Stimulated activated naive CD8-positive, alpha-beta T cell treated with anti-CD3 and anti-CD28 coated beads, Interleukin-15, amount 100 ng/mL, for 72 hours (primary cell): ENCODE measurements at regions not wholly inside any gene's neighbourhood (a gene's known extent, or its start where the extent isn't known, plus 50 kb on each side); places are given as distances from the start of the nearest gene placed in this dataset.

Source experiments
- ATAC-seq: fragments of 150-1000 bp; cut with Tn5 transposase; 2 replicates; pipeline ENCODE4 v1.10.0; 2021; ENCODE audit warnings: mild to moderate bottlenecking, moderate library complexity
- DNase-seq, 2 donors: peaks; one replicate each; pipeline ENCODE4 v3.0.0; 2021 to 2022
- H3K27ac Mint-ChIP-seq, 2 donors: one replicate each; pipeline ENCODE4 v1.8.0; 2022; ENCODE audit warnings: mild to moderate bottlenecking in 2 of 2, mixed read lengths in 2 of 2, moderate library complexity in 2 of 2
- H3K27me3 Mint-ChIP-seq: one replicate; pipeline ENCODE4 v1.8.0; 2022; ENCODE audit warnings: mixed read lengths
- H3K4me1 Mint-ChIP-seq: one replicate; pipeline ENCODE4 v1.8.0; 2022; ENCODE audit warnings: mild to moderate bottlenecking, mixed read lengths
- H3K4me3 Mint-ChIP-seq, 2 donors: one replicate each; pipeline ENCODE4 v1.8.0; 2022; ENCODE audit warnings: mild to moderate bottlenecking in 2 of 2, mixed read lengths in 2 of 2, moderate library complexity in 1 of 2
- H3K9me3 Mint-ChIP-seq, 2 donors: one replicate each; pipeline ENCODE4 v1.8.0; 2022; ENCODE audit warnings: mixed read lengths in 2 of 2

DNA sequence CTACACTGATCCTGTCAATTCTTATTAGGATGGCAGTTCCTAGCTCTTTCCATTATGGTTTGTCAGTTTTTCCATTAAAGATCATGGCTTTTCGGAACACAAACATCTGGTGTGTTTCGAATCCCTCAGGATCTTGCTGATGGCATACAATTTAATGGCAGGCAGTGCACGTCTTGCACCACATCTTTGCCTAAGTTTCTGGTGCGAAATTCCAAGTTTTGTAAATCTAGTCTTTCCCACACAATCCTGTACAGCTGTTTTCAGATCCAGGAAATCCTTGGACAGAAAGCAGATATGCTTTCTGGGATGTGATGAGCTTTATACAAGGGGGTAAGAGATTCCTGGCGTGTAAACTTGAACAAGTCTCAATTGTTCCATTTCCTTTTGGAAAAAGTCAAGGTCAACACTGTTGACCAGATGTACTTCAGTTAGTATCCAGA, 224.3 kb upstream of the PHYHIPL start:
- H3K4me1 Mint-ChIP-seq = no peaks in the 10 kb centered on the region
- peaks cover 9% of the 10 kb centered on the region for H3K27me3 Mint-ChIP-seq
- no peak overlapping the region for H3K27ac Mint-ChIP-seq
- H3K9me3 Mint-ChIP-seq = no peaks in the 10 kb centered on the region
- H3K4me3 Mint-ChIP-seq = no peak overlapping the region
- DNase-seq = no peak
- ATAC-seq = no peak

DNA sequence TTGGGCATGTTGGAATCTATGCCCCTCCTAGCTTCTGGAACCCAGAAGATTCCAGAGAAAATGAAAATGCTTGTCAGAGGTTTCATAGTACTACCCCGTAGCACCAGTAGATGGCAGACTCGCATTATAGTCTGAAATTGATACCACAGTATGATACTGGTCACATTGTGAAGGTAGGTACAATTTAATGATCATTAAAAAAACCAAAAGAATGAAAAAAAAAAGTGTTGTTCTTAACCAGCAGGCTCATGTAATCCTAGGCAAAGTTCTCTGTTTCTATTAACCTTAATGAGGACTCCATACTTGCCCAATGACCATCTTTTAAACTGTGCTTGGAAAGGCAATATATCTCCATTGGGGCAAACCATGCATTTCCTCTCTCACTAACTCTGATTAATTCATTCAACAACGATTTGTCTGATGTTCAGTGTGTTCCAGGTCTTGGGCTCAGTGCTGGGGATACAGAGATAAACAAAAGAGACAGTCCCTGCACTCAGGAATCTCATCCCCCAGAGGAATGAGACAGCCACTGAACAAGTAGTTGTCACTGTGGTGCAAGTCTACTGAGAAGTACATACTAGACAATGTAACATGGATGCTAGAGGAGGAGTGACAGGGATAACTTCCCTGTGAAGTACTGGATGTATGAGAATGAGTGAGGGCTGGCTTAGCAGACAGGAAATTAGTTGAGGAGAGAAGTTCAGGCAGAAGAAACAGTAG, 223.5 kb upstream of the PHYHIPL start:
- H3K4me3 Mint-ChIP-seq = no peak overlapping the region
- H3K9me3 Mint-ChIP-seq = no peaks in the 10 kb centered on the region
- ATAC-seq (no peak), DNase-seq (peak in 1 of 2 donors; percentile 4)
- no peak overlapping the region for H3K27ac Mint-ChIP-seq
- peaks cover 11% of the 10 kb centered on the region for H3K27me3 Mint-ChIP-seq
- no peaks in the 10 kb centered on the region for H3K4me1 Mint-ChIP-seq

DNA sequence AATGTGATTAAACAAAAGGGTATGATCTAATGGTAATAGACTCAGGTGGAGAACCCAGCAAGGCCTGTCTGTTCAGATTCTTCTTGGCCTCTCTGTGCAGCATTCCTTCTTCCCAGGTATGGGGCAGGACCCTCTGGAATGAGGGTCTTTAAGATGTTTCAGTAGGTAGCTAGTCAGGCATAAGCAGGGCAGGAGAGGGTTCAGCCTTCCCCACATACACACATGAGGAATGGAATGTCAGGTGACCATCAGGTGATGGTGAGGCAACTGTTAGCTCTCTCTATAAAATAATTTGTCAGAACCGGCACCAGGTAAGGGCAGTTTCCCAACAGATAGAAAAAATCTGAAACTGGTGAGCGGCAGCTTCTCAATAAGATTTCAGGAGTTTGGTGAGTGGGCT, 222.3 kb upstream of the PHYHIPL start:
- H3K9me3 Mint-ChIP-seq = no peaks in the 10 kb centered on the region
- ATAC-seq = no peak
- H3K27ac Mint-ChIP-seq = no peak overlapping the region
- no peak overlapping the region for H3K4me3 Mint-ChIP-seq
- no peaks in the 10 kb centered on the region for H3K4me1 Mint-ChIP-seq
- no peak for DNase-seq
- peaks cover 11% of the 10 kb centered on the region for H3K27me3 Mint-ChIP-seq

DNA sequence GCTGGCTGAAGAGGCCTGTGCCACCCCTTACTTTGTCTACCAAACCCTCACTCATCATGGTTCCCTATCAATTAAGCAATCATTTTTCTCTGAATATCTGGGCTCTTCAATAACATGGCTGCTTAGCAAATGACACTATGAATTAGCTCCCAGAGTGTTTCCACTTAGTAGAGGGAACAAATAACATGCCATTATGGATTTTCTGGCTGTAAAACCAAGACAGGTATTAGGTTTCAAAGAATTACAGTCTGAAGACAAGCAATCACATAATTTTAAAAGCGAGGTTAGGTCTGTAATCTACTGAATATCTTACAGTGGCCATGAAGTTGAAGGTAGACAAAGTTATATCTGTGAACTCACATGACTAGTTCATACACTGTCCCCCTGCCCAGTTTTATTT, 220.8 kb upstream of the PHYHIPL start:
- Mint-ChIP-seq H3K27me3 (peaks cover 11% of the 10 kb centered on the region), H3K27ac (no peak overlapping the region), H3K4me1 (no peaks in the 10 kb centered on the region), H3K9me3 (no peaks in the 10 kb centered on the region), H3K4me3 (no peak overlapping the region)
- DNase-seq (no peak), ATAC-seq (no peak)

GRCh38 chr10:58956926-58957325, 219.5 kb upstream of the PHYHIPL start:
- ATAC-seq = no peak
- Mint-ChIP-seq H3K4me1 (no peaks in the 10 kb centered on the region), H3K27me3 (peaks cover 11% of the 10 kb centered on the region), H3K27ac (no peak overlapping the region), H3K4me3 (no peak overlapping the region), H3K9me3 (no peaks in the 10 kb centered on the region)
- no peak for DNase-seq

DNA sequence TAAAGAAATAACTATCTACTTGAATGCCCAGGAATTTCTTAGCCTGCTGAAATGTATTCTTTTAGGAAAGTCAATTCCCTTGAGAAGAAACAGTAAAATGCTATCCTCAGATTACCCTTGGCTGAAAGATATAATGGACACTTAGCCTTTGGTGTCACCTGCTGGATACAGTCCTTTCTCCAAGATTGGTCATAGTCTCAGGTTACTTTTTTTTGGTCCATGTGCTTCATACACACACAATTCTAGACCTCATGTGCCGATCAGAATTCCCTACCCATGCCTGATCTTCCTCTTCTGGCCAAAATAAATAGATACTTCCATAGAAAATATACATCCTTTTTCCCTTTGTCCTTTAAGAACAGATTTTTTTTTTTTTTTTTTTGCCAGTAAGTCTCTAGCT, 218.9 kb upstream of the PHYHIPL start:
- no peak for ATAC-seq
- no peak overlapping the region for H3K27ac Mint-ChIP-seq
- no peaks in the 10 kb centered on the region for H3K9me3 Mint-ChIP-seq
- H3K27me3 Mint-ChIP-seq = peaks cover 11% of the 10 kb centered on the region
- H3K4me3 Mint-ChIP-seq = no peak overlapping the region
- H3K4me1 Mint-ChIP-seq = no peaks in the 10 kb centered on the region
- DNase-seq = no peak

- no peak overlapping the region for H3K4me3 Mint-ChIP-seq
- H3K27me3 Mint-ChIP-seq = peaks cover 32% of the 10 kb centered on the region
- H3K27ac Mint-ChIP-seq = no peak overlapping the region
- ATAC-seq = no peak
- DNase-seq = no peak
- no peaks in the 10 kb centered on the region for H3K4me1 Mint-ChIP-seq
- peaks cover 0 to 5% of the 10 kb centered on the region in 2 donors for H3K9me3 Mint-ChIP-seq
Measured at GRCh38 chr10:58963101-58963534, 213.3 kb upstream of the PHYHIPL start.

DNA sequence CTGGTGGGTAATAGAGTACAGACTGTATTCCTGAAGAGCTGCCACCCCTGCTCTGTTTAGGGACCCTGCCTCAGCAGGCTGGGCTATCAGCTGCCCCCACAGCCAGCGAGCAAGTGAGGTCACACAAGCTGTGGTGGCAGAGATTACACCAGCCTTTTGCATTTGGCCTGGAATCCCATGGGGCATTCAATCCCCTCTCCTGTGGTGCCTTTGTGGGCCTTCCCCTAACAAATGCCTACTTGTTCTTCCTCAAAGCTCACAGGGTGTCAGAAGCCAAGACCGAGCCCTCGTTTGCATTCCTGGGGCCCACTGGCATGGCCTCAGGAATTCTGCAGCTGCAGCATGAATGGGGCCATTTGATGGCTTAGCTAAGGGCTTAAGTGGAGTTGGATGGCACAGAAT, 212.7 kb upstream of the PHYHIPL start:
- DNase-seq (no peak), ATAC-seq (no peak)
- no peak overlapping the region for H3K27ac Mint-ChIP-seq
- no peaks in the 10 kb centered on the region for H3K4me1 Mint-ChIP-seq
- H3K9me3 Mint-ChIP-seq = peaks cover 0 to 5% of the 10 kb centered on the region in 2 donors
- H3K27me3 Mint-ChIP-seq = peaks cover 38% of the 10 kb centered on the region
- H3K4me3 Mint-ChIP-seq = no peak overlapping the region

- no peak for DNase-seq
- Mint-ChIP-seq H3K4me1 (no peaks in the 10 kb centered on the region), H3K4me3 (no peak overlapping the region), H3K27ac (no peak overlapping the region), H3K9me3 (peaks cover 0 to 5% of the 10 kb centered on the region in 2 donors), H3K27me3 (peaks cover 38% of the 10 kb centered on the region)
- no peak for ATAC-seq
Measured at GRCh38 chr10:58965855-58966254, 210.6 kb upstream of the PHYHIPL start.

GRCh38 chr10:58967551-58968388, 208.7 kb upstream of the PHYHIPL start:
- DNase-seq (no peak), ATAC-seq (no peak)
- no peaks in the 10 kb centered on the region for H3K4me1 Mint-ChIP-seq
- peaks cover 38% of the 10 kb centered on the region for H3K27me3 Mint-ChIP-seq
- peaks cover 0 to 5% of the 10 kb centered on the region in 2 donors for H3K9me3 Mint-ChIP-seq
- H3K4me3 Mint-ChIP-seq = no peak overlapping the region
- peak overlapping the region in 1 of 2 donors; percentile 27 for H3K27ac Mint-ChIP-seq

DNA sequence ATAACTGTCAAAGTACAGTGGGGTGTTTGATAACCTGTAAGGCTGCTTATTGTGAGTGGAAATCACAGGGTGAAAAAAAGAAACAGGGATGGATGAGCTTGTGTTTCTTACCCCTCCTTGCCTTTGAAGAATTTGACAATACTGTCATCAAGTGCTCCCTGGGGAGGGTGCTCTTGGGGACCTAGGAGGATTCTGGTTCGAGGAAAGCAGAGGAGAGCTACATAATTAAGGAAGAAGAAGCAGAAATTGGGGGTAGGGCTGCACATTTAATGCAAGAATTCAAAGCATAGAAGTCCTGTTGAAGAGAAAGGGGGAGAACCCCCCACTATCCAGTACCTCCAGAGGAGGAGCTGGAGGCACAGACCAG, 208.1 kb upstream of the PHYHIPL start:
- Mint-ChIP-seq H3K9me3 (peaks cover 0 to 5% of the 10 kb centered on the region in 2 donors), H3K4me3 (no peak overlapping the region), H3K27ac (peak overlapping the region in 1 of 2 donors; percentile 22), H3K27me3 (peaks cover 38% of the 10 kb centered on the region), H3K4me1 (no peaks in the 10 kb centered on the region)
- ATAC-seq = no peak
- DNase-seq = no peak

DNA sequence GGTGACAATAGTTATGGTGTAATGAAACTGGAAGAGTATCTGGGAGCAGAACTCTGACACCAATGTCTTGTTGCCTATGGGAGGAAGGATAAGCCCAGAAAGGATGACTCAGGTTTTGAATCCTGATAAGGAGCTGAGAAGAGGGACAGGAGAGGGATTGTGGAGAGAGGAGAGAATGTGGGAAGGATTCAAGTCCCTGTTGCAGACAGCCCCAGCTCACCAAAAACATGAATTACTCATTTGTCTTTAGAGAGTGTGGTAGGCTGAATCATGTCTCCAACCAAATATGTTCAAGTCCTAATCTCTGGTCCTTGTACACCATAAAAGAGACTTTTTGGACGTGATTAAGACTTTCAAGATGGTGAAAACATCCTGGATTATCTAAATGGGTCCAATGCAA, 206.9 kb upstream of the PHYHIPL start:
- no peak for DNase-seq
- Mint-ChIP-seq H3K4me3 (no peak overlapping the region), H3K9me3 (no peaks in the 10 kb centered on the region), H3K4me1 (no peaks in the 10 kb centered on the region), H3K27ac (no peak overlapping the region), H3K27me3 (peaks cover 30% of the 10 kb centered on the region)
- ATAC-seq = no peak

DNA sequence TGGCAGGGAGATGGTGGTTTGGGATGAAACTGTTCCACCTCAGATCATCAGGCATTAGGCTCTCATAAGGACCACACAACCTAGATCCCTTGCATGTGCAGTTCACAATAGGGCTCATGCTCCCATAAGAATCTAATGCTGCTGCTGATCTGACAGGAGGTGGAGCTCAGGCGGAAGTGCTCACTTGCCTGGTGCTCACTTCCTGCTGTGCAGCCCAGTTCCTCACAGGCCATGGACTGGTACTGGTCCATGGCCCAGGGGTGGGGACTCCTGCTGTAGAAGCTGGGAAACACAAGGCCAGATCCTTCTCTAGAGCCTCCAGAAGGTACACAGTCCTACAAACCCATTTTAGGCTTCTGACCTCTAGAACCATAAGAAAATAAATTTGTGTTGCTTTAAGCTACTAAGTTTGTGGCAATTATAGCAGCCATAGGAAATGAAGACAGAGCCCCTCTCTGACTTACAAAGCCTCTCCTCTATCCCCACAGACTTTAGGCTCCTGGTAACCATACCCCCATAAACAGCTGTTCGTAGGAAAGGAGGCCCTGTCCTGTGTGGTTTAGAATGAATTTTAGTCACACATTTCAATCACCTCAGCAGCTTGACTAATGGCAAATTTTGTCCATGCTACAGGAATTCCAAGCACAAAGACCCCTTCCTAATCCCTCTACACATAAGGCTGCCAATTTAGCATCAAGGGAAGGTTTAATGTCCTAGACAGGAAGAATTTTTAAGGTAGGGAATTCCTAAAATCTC, 206.1 kb upstream of the PHYHIPL start:
- Mint-ChIP-seq H3K4me3 (no peak overlapping the region), H3K27ac (no peak overlapping the region), H3K27me3 (peaks cover 25% of the 10 kb centered on the region), H3K9me3 (no peaks in the 10 kb centered on the region), H3K4me1 (no peaks in the 10 kb centered on the region)
- no peak for DNase-seq
- no peak for ATAC-seq

DNA sequence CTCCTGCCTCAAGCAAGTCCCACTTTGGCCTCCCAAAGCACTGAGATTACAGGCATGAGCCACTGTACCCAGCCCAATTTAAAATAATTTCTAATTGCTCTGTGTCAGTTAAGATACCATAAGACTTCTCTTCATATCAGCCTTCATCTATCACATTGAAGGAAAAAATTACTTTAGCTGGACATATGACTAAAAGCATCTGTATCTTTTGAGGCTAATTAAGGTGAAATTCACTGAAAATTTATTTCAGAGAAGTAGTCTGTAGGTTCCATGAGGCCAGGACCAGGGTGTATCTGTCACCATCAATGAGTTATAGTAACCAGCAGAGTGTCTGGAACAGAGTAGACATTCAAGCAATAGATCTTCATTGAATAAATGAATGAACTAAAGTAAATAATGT, 205.2 kb upstream of the PHYHIPL start:
- Mint-ChIP-seq H3K4me1 (no peaks in the 10 kb centered on the region), H3K9me3 (no peaks in the 10 kb centered on the region), H3K27me3 (peaks cover 22% of the 10 kb centered on the region), H3K4me3 (no peak overlapping the region), H3K27ac (no peak overlapping the region)
- ATAC-seq = no peak
- DNase-seq = no peak

DNA sequence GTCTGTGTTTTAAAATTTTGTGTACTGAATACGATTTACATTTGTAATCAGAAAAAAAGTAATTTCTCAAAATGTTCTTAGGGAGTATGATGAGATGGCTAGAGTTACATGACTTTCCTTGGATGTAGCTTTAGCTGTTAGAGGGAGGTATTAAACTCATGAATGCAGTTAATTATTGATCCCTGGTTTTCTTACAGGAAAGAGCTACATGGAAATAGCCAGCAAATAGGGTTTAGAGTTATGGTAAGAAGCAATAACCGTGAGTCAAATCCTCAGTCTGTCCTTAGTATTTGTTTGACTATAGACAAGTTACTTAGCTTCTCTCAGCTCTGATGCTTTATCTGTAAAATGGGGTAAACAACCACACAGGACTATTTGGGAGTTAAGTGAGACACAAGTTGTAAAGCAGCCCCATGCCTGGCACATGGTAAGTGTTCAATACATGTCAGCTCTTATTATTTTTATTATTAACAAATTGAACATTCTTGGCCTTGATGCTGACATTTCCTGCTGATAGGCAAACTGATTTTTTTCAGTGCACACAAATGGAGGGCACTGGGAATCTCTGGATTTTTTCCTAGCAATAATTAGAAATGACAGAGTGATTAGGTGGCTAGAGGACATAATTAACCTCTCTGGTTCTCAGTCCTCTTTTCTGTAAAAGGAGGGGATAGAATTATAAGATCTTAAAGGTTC, 204.5 kb upstream of the PHYHIPL start:
- H3K4me1 Mint-ChIP-seq = no peaks in the 10 kb centered on the region
- no peak overlapping the region for H3K4me3 Mint-ChIP-seq
- no peak overlapping the region for H3K27ac Mint-ChIP-seq
- DNase-seq = no peak
- no peak for ATAC-seq
- H3K27me3 Mint-ChIP-seq = peaks cover 18% of the 10 kb centered on the region
- no peaks in the 10 kb centered on the region for H3K9me3 Mint-ChIP-seq
